Right lobe of liver (tissue), 6 donors: ENCODE measurements at regions not wholly inside any gene's neighbourhood (a gene's known extent, or its start where the extent isn't known, plus 50 kb on each side); places are given as distances from the start of the nearest gene placed in this dataset.

Experiments
- ATAC-seq, 4 donors: fragments of 200-7000 bp; cut with Tn5 transposase; one replicate each; pipeline ENCODE4 v1.9.1; 2020; ENCODE audit warnings: mild to moderate bottlenecking in 4 of 4, moderate library complexity in 4 of 4
- DNase-seq, 3 donors: peaks; one replicate each; pipeline ENCODE4 v3.0.0-alpha.2; 2020
- H3K27ac ChIP-seq, 3 donors: fragments of 200-600 bp; one replicate each; pipeline ENCODE4 v1.8.0; 2022
- H3K27me3 ChIP-seq, 2 donors: fragments of 200-600 bp; one replicate each; pipeline ENCODE4 v1.8.0; 2022
- H3K36me3 ChIP-seq, 4 donors: fragments of 200-600 bp; sonication (generic) in 1 of 4; one replicate each; pipeline versions ENCODE4 v1.5.1 to v1.8.0; 2017 to 2022; ENCODE audit warnings: control low read depth in 1 of 4
- H3K4me1 ChIP-seq, 4 donors: fragments of 200-600 bp; sonication (generic) in 1 of 4; one replicate each; pipeline versions ENCODE4 v1.5.1 to v1.8.0; 2017 to 2022; ENCODE audit warnings: control low read depth in 1 of 4
- H3K4me3 ChIP-seq, 3 donors: fragments of 200-600 bp; one replicate each; pipeline ENCODE4 v1.8.0; 2022
- H3K9me3 ChIP-seq, 4 donors: fragments of 200-600 bp; sonication (generic) in 1 of 4; one replicate each; pipeline versions ENCODE4 v1.5.1 to v1.8.0; 2017 to 2022; ENCODE audit warnings: control low read depth in 1 of 4
- POLR2A ChIP-seq: fragments of 450-650 bp; IDR thresholded peaks from one replicate; pipeline ENCODE4 v1.6.1; 2017; ENCODE audit warnings: antibody characterized with exemption, mild to moderate bottlenecking
- WGBS: methylation state at CpG from one replicate; pipeline ENCODE4 v1.1.6; 2018; ENCODE audit warnings: low coverage, low lambda C conversion rate; ENCODE audit not compliant: insufficient coverage; ENCODE audit errors: missing lambda C conversion rate; 5-methylcytosine and 5-hydroxymethylcytosine counted together
- intact Hi-C, 2 donors: fragments of 100-400 bp; cut with DNase I; formaldehyde crosslinking; loops; one replicate each; pipeline versions ENCODE4 v1.11.2 to v1.14.1; 2022
- TF ChIP-seq, protein P1 (sequence below), 4 donors: fragments of 200-600 bp in 3 of 4; fragments of 450-650 bp in 1 of 4; IDR thresholded peaks; one replicate each; pipeline versions ENCODE4 v1.5.1 to v1.8.0; 2016 to 2022; ENCODE audit warnings: antibody characterized with exemption in 4 of 4, mild to moderate bottlenecking in 2 of 4
- donor health status: DM: no; HTN: yes; CAD: no.
- donor health status: DM: no; HTN: no; CAD: no.
- donor health status: DM: no; HTN: no; CAD: no.
- donor health status: DM: no; HTN: yes; CAD: no.
- donor health status: DM: no; HTN: yes; CAD: no.

DNA sequence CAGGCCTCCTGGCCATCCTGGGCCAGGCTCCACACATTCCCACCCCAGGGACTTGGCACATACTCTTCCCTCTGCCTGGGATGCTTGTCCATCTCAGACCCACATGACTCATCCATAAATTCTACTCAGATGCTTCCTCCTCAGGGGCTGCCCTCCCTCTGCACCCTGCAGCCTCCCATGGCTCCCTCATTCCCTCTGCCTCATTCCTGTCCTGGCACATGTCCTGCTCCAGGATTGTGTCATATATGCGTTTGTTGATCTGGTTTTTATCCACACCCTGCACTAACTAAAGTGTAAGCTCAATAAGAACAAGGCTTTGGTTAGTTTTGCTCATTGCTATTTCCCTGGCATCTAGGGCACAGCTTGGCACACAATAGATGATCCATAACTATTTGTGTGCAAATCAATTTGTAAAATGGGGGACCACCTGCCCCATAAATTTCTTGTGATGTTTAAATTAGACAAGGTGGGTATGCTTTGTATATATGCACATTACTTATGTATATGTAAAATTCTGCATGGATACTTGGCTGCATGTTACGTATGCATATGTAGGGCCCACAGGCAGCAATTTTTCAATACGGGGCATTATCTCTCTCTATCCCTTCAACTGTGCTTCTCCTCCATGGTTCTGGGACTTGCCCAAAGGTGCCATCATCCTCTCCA is 191.4 kb downstream of the PTPRU start:
- peaks cover 0 to 6% (median 0%) of the 10 kb centered on the region in 4 donors for H3K4me1 ChIP-seq
- DNase-seq (no peak), ATAC-seq (no peak)
- intact Hi-C loops: no loop called here
- no peaks in the 10 kb centered on the region for H3K27me3 ChIP-seq
- no peaks in the 10 kb centered on the region for H3K36me3 ChIP-seq
- WGBS: 55% methylated on average over 3 of the region's 3 CpGs
- no peaks in the 10 kb centered on the region for H3K9me3 ChIP-seq
- H3K4me3 ChIP-seq: no peak overlapping the region
- no peak overlapping the region for H3K27ac ChIP-seq
- TF ChIP-seq, protein P1, sequence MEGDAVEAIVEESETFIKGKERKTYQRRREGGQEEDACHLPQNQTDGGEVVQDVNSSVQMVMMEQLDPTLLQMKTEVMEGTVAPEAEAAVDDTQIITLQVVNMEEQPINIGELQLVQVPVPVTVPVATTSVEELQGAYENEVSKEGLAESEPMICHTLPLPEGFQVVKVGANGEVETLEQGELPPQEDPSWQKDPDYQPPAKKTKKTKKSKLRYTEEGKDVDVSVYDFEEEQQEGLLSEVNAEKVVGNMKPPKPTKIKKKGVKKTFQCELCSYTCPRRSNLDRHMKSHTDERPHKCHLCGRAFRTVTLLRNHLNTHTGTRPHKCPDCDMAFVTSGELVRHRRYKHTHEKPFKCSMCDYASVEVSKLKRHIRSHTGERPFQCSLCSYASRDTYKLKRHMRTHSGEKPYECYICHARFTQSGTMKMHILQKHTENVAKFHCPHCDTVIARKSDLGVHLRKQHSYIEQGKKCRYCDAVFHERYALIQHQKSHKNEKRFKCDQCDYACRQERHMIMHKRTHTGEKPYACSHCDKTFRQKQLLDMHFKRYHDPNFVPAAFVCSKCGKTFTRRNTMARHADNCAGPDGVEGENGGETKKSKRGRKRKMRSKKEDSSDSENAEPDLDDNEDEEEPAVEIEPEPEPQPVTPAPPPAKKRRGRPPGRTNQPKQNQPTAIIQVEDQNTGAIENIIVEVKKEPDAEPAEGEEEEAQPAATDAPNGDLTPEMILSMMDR (IDR thresholded peaks at IDR 0.05): no peak
- no peak for TF ChIP-seq POLR2A

GRCh38 chr1:29426701-29427279 is 190.5 kb downstream of the PTPRU start:
- Histone ChIP-seq H3K27ac (no peak overlapping the region), H3K9me3 (no peaks in the 10 kb centered on the region), H3K4me1 (peaks cover 0 to 6% (median 0%) of the 10 kb centered on the region in 4 donors), H3K27me3 (no peaks in the 10 kb centered on the region), H3K4me3 (no peak overlapping the region), H3K36me3 (no peaks in the 10 kb centered on the region)
- intact Hi-C loops: no loop called here
- WGBS: 70% methylated on average over 4 of the region's 7 CpGs
- TF ChIP-seq, protein P1 (IDR thresholded peaks at IDR 0.05): no peak
- TF ChIP-seq POLR2A: no peak
- DNase-seq (no peak), ATAC-seq (no peak)

GRCh38 chr1:29425631-29426030 is 189.3 kb downstream of the PTPRU start:
- DNase-seq: peak in 1 of 3 donors; percentile 34
- intact Hi-C loops: no loop called here
- no peaks in the 10 kb centered on the region for H3K36me3 ChIP-seq
- no peak overlapping the region for H3K27ac ChIP-seq
- no peaks in the 10 kb centered on the region for H3K9me3 ChIP-seq
- TF ChIP-seq POLR2A: no peak
- TF ChIP-seq, protein P1 (IDR thresholded peaks at IDR 0.05): no peak
- peak in 3 of 4 donors; percentile 33 to 94 (median 90) for ATAC-seq
- H3K27me3 ChIP-seq: no peaks in the 10 kb centered on the region
- no CpG with 5 or more reads among the region's 2 CpGs for WGBS
- H3K4me3 ChIP-seq: no peak overlapping the region
- peaks cover 0 to 6% (median 0%) of the 10 kb centered on the region in 4 donors for H3K4me1 ChIP-seq

DNA sequence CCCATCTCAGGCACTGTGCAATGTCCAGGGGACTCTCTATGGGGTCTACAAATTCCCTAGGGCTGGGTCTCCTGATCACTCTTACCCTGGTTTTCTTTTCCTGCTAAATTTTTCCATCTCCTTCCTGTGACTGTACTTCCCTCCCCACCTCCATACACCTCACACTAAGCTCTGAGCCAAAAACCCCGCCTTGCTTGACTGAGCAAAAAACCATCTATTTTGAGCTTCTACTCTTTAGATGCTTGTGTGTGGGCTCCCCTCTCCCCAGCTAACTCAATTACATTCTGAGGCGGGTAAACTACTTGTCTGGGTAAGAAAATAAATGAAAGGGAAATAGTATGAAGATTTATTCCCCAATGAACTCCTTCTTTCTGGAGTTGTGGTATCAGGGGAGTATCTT is 187.9 kb downstream of the PTPRU start:
- Histone ChIP-seq H3K9me3 (no peaks in the 10 kb centered on the region), H3K27me3 (no peaks in the 10 kb centered on the region), H3K27ac (no peak overlapping the region), H3K4me1 (peaks cover 0 to 6% (median 0%) of the 10 kb centered on the region in 4 donors), H3K36me3 (no peaks in the 10 kb centered on the region), H3K4me3 (no peak overlapping the region)
- ATAC-seq: no peak
- intact Hi-C loops: no loop called here
- DNase-seq: no peak
- TF ChIP-seq POLR2A: no peak
- 69% methylated on average over 2 of the region's 2 CpGs for WGBS

GRCh38 chr1:29420202-29420601 is 183.9 kb downstream of the PTPRU start:
- TF ChIP-seq POLR2A: no peak
- TF ChIP-seq, protein P1 (IDR thresholded peaks at IDR 0.05): no peak
- 36% methylated on average over 2 of the region's 2 CpGs for WGBS
- no peak overlapping the region for H3K27ac ChIP-seq
- intact Hi-C loops: no loop called here
- ATAC-seq: no peak
- DNase-seq: no peak
- H3K27me3 ChIP-seq: no peaks in the 10 kb centered on the region
- H3K36me3 ChIP-seq: no peaks in the 10 kb centered on the region
- H3K9me3 ChIP-seq: no peaks in the 10 kb centered on the region
- H3K4me1 ChIP-seq: no peaks in the 10 kb centered on the region
- H3K4me3 ChIP-seq: no peak overlapping the region
